ENCODE measurements at regions not wholly inside any gene's neighbourhood (a gene's known extent, or its start where the extent isn't known, plus 50 kb on each side); places are given as distances from the start of the nearest gene placed in this dataset.

DNA sequence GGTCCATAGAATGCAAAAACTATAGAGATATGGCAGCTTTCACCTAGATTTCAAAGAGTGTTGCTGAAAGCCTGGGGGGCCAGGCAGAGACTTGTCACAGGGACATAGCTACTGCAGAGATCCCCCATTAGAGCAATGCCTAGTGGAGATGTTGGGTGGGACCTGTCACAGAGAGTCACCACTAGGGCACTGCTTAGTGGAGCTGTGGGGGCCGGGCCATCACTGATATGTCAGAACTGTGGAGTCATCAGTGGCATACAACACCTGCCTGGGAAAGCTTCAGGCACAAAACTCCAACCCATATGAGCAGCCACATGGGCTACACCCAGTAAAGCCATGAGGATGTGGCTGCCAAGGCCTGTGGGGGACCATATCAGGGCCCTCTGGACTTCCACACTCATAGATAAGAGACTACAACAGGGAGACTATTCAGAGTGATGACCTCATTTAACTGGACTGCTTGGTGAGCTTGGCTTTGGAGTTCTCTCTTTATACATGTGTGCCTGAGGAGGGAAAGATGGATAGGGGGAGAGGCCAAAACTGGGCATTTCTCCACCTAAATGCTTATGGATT, 176.3 kb downstream of the ZNF621 start:
- POLR2A ChIA-PET: no interaction called here
- CTCF ChIA-PET: no interaction called here
- TF ChIP-seq BHLHE40 (IDR thresholded peaks at IDR 0.05; ENCODE audit: borderline replicate concordance) (no peak), CTBP1 (IDR thresholded peaks at IDR 0.05; ENCODE audit: borderline replicate concordance) (no peak), FOXM1 (IDR thresholded peaks at IDR 0.05; ENCODE audit: borderline replicate concordance) (no peak), HDGF (IDR thresholded peaks at IDR 0.05; ENCODE audit: borderline replicate concordance) (no peak), ELF4 (IDR thresholded peaks at IDR 0.05) (no peak), SP1 (IDR thresholded peaks at IDR 0.05) (no peak), ARNT (IDR thresholded peaks at IDR 0.05) (no peak), FOXA1 (IDR thresholded peaks at IDR 0.05) (no peak), TARDBP (IDR thresholded peaks at IDR 0.05) (no peak), SUZ12 (IDR thresholded peaks at IDR 0.05) (no peak)
- no peak for DNase-seq (ENCODE audit: extremely low spot score)

DNA sequence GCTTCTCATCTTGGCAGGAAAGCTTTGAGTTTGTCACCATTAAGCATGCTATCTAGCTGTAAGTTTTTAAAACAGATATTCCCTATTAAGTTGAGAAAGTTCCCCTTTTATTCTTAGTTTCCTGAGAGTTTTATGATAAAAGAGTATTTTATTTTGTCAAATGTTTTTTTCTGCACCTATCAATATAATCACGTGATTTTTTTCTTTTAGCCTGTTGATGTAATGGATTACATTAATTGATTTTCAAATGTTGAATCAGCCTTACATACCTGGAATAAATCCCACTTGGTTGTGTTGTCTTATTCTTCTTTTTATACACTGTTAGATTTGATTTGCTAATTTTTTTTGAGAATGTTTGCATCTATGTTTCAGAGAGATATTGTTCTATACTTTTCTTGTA, 179.5 kb downstream of the ZNF621 start:
- TF ChIP-seq HDGF (IDR thresholded peaks at IDR 0.05; ENCODE audit: borderline replicate concordance): no peak
- TF ChIP-seq FOXK2 (IDR thresholded peaks at IDR 0.05): no peak
- TF ChIP-seq SP1 (IDR thresholded peaks at IDR 0.05): no peak
- no peak for TF ChIP-seq SUZ12 (IDR thresholded peaks at IDR 0.05)
- POLR2A ChIA-PET: no interaction called here

DNA sequence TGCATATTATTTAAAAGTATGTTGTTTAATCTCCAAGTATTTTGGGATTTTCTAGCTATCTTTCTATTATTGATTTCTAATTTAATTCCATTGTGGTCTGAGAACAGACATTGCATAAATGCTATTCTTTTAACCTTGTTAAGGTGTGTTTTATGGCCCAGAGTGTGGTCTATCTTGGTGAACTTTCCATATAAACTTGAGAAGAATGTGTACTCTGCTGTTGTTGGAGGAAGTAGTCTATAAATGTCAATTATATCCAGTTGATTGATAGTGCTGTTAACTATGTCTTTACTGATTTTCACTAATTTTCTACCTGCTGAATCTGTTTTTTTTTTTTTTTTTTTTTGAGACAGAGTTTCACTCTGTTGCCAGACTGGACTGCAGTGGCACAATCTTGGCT, 180.9 kb downstream of the ZNF621 start:
- no peak for DNase-seq (ENCODE audit: extremely low spot score)
- no peak for TF ChIP-seq ELF4 (IDR thresholded peaks at IDR 0.05)
- ChIA-PET CTCF (no interaction called here), POLR2A (no interaction called here)

More for the DNA sequence above, 179.5 kb downstream of the ZNF621 start:
- DNase-seq (ENCODE audit: extremely low spot score): no peak
- CTCF ChIA-PET: no interaction called here

DNA sequence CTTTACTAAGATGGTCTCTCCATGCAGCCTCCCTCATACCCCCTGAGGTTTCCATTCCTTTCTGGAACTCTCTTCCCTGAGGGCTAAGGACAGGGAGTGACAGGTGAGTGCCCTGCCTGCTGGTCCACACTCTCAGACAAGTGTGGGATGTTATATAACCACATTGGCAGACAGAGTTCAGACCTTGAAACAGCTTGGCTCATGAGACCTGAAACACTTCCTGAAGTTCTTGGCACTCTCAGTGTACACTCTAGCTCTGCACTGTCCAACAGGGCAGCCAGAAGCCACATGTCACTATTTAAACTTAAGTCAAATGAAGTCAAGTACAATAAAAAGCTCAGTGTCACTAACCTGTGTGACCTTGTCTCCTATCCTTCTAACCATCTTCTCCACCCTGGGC, 188.5 kb downstream of the ZNF621 start:
- DNase-seq (ENCODE audit: extremely low spot score): no peak
- TF ChIP-seq, protein P1, sequence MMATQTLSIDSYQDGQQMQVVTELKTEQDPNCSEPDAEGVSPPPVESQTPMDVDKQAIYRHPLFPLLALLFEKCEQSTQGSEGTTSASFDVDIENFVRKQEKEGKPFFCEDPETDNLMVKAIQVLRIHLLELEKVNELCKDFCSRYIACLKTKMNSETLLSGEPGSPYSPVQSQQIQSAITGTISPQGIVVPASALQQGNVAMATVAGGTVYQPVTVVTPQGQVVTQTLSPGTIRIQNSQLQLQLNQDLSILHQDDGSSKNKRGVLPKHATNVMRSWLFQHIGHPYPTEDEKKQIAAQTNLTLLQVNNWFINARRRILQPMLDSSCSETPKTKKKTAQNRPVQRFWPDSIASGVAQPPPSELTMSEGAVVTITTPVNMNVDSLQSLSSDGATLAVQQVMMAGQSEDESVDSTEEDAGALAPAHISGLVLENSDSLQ (IDR thresholded peaks at IDR 0.05): no peak
- no peak for TF ChIP-seq SP1 (IDR thresholded peaks at IDR 0.05)
- no peak for TF ChIP-seq ZNF384 (IDR thresholded peaks at IDR 0.05)
- no peak for TF ChIP-seq SUZ12 (IDR thresholded peaks at IDR 0.05)
- CTCF ChIA-PET: interaction anchor here (0.6 kb wide), 1 partner anchor 1940 kb away, joined by 4 read pairs; no protein-coding TSS in a partner anchor
- POLR2A ChIA-PET: no interaction called here

DNA sequence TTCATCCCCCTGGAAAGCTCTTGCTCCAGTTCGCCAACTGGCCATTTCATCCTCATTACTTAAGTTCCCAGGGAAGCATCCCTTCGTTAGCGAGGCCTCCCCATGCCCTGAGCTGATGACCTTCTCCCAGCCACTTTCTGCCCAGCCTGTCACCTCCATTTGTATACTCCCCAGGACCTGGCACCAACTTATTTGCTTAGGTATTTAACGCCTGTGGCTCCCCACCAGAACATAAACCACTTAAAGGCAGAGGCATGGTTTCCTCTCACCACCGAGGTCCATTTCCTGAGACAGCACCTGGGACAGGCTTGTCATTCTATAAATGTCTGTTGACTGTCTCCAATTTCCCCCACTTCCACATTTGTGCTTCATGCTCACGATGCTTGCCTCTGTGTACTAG, 189.0 kb downstream of the ZNF621 start:
- TF ChIP-seq, protein P1 (IDR thresholded peaks at IDR 0.05): no peak
- TF ChIP-seq TARDBP (IDR thresholded peaks at IDR 0.05) (no peak), ELF4 (IDR thresholded peaks at IDR 0.05) (no peak), ZNF384 (IDR thresholded peaks at IDR 0.05) (no peak), ARNT (IDR thresholded peaks at IDR 0.05) (no peak), LEF1 (IDR thresholded peaks at IDR 0.05; ENCODE audit: borderline replicate concordance) (no peak), CTBP1 (IDR thresholded peaks at IDR 0.05; ENCODE audit: borderline replicate concordance) (no peak), HDGF (IDR thresholded peaks at IDR 0.05; ENCODE audit: borderline replicate concordance) (no peak), FOXA1 (IDR thresholded peaks at IDR 0.05) (no peak), FOXK2 (IDR thresholded peaks at IDR 0.05) (no peak), SUZ12 (IDR thresholded peaks at IDR 0.05) (no peak), L3MBTL2 (conservative IDR thresholded peaks at IDR 0.05) (no peak), BHLHE40 (IDR thresholded peaks at IDR 0.05; ENCODE audit: borderline replicate concordance) (no peak), NFRKB (IDR thresholded peaks at IDR 0.05) (no peak), FOXM1 (IDR thresholded peaks at IDR 0.05; ENCODE audit: borderline replicate concordance) (no peak)
- ChIA-PET POLR2A (no interaction called here), CTCF (interaction anchor here (0.6 kb wide), 1 partner anchor 1940 kb away, joined by 4 read pairs; no protein-coding TSS in a partner anchor)
- DNase-seq (ENCODE audit: extremely low spot score): no peak

DNA sequence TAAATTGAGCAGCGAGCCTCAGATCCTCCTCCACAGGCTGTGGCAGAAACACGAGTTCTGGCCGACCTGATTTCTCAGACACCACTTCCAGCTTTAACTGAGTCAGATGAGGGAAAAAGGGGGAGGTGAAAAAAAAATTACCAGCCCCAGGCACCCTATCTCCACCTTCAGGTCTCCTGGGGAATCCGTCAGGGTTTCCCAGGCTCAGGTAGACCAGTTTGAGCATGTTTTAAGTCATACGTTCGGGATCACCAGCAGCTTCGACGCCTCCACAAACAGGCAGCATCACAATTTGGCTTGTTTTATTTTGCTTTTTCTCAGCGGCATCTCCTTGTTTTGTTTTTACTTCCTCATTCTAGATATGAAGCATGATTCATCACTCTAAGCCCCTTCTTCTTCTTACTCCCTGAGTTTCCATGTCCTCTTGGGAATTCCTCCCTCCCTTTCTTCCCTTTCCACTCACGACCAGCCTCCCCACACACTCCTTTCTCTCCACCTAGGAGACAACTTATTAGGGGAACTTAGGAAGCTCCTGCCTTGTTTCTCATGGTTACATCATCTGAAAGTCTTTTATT, 190.1 kb downstream of the ZNF621 start:
- DNase-seq (ENCODE audit: extremely low spot score): no peak

DNA sequence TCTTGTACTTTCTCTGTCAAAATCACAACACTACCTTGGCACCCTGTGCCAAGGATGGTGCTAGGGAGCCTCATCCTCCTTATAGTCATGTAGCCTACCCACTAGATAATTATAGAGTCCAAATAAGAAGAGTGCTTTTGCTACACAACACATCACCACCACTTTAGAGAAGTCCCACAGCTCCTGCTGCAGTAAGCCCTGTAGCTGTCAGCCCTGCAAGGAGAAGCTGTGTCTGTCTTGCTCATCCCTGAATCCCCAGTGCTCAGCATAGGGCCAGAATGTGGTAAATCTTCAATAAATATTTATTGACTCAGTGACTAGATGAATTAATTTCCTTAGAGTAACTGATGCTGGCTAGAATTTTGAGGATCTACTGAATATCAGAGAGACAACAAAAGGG, 190.8 kb downstream of the ZNF621 start:
- CTCF ChIA-PET: no interaction called here
- no peak for DNase-seq (ENCODE audit: extremely low spot score)
- TF ChIP-seq ARNT (IDR thresholded peaks at IDR 0.05) (no peak), FOXM1 (IDR thresholded peaks at IDR 0.05; ENCODE audit: borderline replicate concordance) (no peak), ZNF384 (IDR thresholded peaks at IDR 0.05) (no peak), CTBP1 (IDR thresholded peaks at IDR 0.05; ENCODE audit: borderline replicate concordance) (no peak), NFRKB (IDR thresholded peaks at IDR 0.05) (no peak), HDGF (IDR thresholded peaks at IDR 0.05; ENCODE audit: borderline replicate concordance) (no peak), L3MBTL2 (conservative IDR thresholded peaks at IDR 0.05) (no peak), ELF4 (IDR thresholded peaks at IDR 0.05) (no peak), BHLHE40 (IDR thresholded peaks at IDR 0.05; ENCODE audit: borderline replicate concordance) (no peak), FOXA1 (IDR thresholded peaks at IDR 0.05) (no peak), LEF1 (IDR thresholded peaks at IDR 0.05; ENCODE audit: borderline replicate concordance) (no peak), TARDBP (IDR thresholded peaks at IDR 0.05) (no peak), SP1 (IDR thresholded peaks at IDR 0.05) (no peak), FOXK2 (IDR thresholded peaks at IDR 0.05) (no peak), SUZ12 (IDR thresholded peaks at IDR 0.05) (no peak)
- TF ChIP-seq, protein P1 (IDR thresholded peaks at IDR 0.05): no peak
- POLR2A ChIA-PET: no interaction called here

More for the DNA sequence above, 190.1 kb downstream of the ZNF621 start:
- TF ChIP-seq ZNF384 (IDR thresholded peaks at IDR 0.05): no peak
- ChIA-PET POLR2A (no interaction called here), CTCF (no interaction called here)
